K562 (cell line): ENCODE measurements at regions not wholly inside any gene's neighbourhood (a gene's known extent, or its start where the extent isn't known, plus 50 kb on each side); places are given as distances from the start of the nearest gene placed in this dataset.
A peak's percentile ranks its signal among the peaks of the same experiment; 100 is the strongest.

Source experiments
- CEBPB ChIP-seq: fragments of 450-650 bp; IDR thresholded peaks from 2 replicates; pipeline ENCODE4 v1.6.1; 2016; ENCODE audit warnings: missing genetic modification characterization, missing compliant biosample characterization
- CHCHD3 ChIP-seq: fragments of 250-450 bp; sonication (Bioruptor Pico); IDR thresholded peaks from 2 replicates; pipeline ENCODE4 v2.1.2; 2022; ENCODE audit warnings: mild to moderate bottlenecking
- KDM1A ChIP-seq, 2 experiments: fragments of 450-650 bp; IDR thresholded peaks; 2 replicates each; pipeline ENCODE4 v1.6.1; 2016; ENCODE audit warnings: mild to moderate bottlenecking in 2 of 2
- SOX6 ChIP-seq: fragments of 450-650 bp; IDR thresholded peaks from 2 replicates; pipeline ENCODE4 v1.6.1; 2014; ENCODE audit warnings: mild to moderate bottlenecking
- ZNF41 ChIP-seq: fragments of 250-450 bp; sonication (Bioruptor Pico); conservative IDR thresholded peaks from 2 replicates; pipeline ENCODE4 v1.4.0; 2020; ENCODE audit warnings: mild to moderate bottlenecking
- ZNF584 ChIP-seq: fragments of 200-800 bp; sonication (Bioruptor generic); IDR thresholded peaks from 2 replicates; pipeline ENCODE4 v1.6.1; 2016; ENCODE audit warnings: low read depth, mild to moderate bottlenecking, missing genetic modification characterization, missing compliant biosample characterization
- ZNF766 ChIP-seq: fragments of 200-800 bp; sonication (Bioruptor generic); conservative IDR thresholded peaks from 2 replicates; pipeline ENCODE4 v1.6.1; 2016; ENCODE audit warnings: missing genetic modification characterization, missing compliant biosample characterization
- TF ChIP-seq, protein P1 (sequence below): fragments of 450-650 bp; IDR thresholded peaks from 2 replicates; pipeline ENCODE4 v1.6.1; 2016; ENCODE audit warnings: mild to moderate bottlenecking, moderate library complexity
- TF ChIP-seq, protein P2 (sequence below): fragments of 450-650 bp; IDR thresholded peaks from 2 replicates; pipeline ENCODE4 v1.6.1; 2014; ENCODE audit warnings: low read depth, mild to moderate bottlenecking, moderate library complexity, borderline replicate concordance
- TF ChIP-seq, protein P3 (sequence below): fragments of 250-450 bp; sonication (Bioruptor Pico); IDR thresholded peaks from 2 replicates; pipeline ENCODE4 v1.4.0; 2020; ENCODE audit warnings: mild to moderate bottlenecking, moderate library complexity

DNA sequence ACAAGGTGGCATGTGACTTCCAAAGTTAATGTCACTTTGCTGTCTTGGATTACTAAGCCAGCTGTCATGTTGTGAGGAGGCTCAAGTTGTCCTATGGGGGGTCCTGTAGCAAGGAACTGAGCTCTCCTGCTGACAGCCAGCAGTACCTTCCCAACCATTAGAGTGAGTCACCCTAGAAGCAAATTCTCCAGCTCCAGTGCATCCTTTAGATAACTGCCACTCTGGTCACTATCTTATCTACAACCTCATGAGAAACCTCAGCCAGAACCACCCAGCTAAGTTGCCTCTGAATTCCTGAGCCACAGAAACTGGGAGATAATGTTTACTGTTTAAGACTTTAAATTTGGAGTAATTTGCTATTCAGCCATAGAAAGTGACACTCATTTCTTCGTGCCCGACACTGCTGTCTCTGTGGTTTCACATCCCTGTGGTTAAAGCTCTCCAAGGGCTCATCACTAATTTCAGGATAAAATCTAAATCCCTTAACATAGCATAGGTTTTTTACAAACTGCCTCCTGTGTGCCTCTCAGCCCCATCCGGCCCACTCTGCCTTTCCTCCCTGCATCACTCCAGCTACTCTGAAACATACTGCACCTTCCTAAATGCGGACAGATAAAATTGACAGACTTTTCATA, 83.5 kb downstream of the PRR15 start (continued):
- TF ChIP-seq, protein P1, sequence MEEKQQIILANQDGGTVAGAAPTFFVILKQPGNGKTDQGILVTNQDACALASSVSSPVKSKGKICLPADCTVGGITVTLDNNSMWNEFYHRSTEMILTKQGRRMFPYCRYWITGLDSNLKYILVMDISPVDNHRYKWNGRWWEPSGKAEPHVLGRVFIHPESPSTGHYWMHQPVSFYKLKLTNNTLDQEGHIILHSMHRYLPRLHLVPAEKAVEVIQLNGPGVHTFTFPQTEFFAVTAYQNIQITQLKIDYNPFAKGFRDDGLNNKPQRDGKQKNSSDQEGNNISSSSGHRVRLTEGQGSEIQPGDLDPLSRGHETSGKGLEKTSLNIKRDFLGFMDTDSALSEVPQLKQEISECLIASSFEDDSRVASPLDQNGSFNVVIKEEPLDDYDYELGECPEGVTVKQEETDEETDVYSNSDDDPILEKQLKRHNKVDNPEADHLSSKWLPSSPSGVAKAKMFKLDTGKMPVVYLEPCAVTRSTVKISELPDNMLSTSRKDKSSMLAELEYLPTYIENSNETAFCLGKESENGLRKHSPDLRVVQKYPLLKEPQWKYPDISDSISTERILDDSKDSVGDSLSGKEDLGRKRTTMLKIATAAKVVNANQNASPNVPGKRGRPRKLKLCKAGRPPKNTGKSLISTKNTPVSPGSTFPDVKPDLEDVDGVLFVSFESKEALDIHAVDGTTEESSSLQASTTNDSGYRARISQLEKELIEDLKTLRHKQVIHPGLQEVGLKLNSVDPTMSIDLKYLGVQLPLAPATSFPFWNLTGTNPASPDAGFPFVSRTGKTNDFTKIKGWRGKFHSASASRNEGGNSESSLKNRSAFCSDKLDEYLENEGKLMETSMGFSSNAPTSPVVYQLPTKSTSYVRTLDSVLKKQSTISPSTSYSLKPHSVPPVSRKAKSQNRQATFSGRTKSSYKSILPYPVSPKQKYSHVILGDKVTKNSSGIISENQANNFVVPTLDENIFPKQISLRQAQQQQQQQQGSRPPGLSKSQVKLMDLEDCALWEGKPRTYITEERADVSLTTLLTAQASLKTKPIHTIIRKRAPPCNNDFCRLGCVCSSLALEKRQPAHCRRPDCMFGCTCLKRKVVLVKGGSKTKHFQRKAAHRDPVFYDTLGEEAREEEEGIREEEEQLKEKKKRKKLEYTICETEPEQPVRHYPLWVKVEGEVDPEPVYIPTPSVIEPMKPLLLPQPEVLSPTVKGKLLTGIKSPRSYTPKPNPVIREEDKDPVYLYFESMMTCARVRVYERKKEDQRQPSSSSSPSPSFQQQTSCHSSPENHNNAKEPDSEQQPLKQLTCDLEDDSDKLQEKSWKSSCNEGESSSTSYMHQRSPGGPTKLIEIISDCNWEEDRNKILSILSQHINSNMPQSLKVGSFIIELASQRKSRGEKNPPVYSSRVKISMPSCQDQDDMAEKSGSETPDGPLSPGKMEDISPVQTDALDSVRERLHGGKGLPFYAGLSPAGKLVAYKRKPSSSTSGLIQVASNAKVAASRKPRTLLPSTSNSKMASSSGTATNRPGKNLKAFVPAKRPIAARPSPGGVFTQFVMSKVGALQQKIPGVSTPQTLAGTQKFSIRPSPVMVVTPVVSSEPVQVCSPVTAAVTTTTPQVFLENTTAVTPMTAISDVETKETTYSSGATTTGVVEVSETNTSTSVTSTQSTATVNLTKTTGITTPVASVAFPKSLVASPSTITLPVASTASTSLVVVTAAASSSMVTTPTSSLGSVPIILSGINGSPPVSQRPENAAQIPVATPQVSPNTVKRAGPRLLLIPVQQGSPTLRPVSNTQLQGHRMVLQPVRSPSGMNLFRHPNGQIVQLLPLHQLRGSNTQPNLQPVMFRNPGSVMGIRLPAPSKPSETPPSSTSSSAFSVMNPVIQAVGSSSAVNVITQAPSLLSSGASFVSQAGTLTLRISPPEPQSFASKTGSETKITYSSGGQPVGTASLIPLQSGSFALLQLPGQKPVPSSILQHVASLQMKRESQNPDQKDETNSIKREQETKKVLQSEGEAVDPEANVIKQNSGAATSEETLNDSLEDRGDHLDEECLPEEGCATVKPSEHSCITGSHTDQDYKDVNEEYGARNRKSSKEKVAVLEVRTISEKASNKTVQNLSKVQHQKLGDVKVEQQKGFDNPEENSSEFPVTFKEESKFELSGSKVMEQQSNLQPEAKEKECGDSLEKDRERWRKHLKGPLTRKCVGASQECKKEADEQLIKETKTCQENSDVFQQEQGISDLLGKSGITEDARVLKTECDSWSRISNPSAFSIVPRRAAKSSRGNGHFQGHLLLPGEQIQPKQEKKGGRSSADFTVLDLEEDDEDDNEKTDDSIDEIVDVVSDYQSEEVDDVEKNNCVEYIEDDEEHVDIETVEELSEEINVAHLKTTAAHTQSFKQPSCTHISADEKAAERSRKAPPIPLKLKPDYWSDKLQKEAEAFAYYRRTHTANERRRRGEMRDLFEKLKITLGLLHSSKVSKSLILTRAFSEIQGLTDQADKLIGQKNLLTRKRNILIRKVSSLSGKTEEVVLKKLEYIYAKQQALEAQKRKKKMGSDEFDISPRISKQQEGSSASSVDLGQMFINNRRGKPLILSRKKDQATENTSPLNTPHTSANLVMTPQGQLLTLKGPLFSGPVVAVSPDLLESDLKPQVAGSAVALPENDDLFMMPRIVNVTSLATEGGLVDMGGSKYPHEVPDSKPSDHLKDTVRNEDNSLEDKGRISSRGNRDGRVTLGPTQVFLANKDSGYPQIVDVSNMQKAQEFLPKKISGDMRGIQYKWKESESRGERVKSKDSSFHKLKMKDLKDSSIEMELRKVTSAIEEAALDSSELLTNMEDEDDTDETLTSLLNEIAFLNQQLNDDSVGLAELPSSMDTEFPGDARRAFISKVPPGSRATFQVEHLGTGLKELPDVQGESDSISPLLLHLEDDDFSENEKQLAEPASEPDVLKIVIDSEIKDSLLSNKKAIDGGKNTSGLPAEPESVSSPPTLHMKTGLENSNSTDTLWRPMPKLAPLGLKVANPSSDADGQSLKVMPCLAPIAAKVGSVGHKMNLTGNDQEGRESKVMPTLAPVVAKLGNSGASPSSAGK: no peak
- TF ChIP-seq KDM1A (IDR thresholded peaks at IDR 0.05) (peak; percentile 97 to 98), ZNF41 (CRISPR knock-in tag) (no peak), ZNF766 (CRISPR knock-in tag) (peak; percentile 99), CHCHD3 (no peak), CEBPB (tag) (no peak), SOX6 (peak; percentile 63), ZNF584 (peak; percentile 73; the same call in 1 of the 2 replicates)
- TF ChIP-seq, protein P2, sequence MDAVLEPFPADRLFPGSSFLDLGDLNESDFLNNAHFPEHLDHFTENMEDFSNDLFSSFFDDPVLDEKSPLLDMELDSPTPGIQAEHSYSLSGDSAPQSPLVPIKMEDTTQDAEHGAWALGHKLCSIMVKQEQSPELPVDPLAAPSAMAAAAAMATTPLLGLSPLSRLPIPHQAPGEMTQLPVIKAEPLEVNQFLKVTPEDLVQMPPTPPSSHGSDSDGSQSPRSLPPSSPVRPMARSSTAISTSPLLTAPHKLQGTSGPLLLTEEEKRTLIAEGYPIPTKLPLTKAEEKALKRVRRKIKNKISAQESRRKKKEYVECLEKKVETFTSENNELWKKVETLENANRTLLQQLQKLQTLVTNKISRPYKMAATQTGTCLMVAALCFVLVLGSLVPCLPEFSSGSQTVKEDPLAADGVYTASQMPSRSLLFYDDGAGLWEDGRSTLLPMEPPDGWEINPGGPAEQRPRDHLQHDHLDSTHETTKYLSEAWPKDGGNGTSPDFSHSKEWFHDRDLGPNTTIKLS: no peak
- TF ChIP-seq, protein P3, sequence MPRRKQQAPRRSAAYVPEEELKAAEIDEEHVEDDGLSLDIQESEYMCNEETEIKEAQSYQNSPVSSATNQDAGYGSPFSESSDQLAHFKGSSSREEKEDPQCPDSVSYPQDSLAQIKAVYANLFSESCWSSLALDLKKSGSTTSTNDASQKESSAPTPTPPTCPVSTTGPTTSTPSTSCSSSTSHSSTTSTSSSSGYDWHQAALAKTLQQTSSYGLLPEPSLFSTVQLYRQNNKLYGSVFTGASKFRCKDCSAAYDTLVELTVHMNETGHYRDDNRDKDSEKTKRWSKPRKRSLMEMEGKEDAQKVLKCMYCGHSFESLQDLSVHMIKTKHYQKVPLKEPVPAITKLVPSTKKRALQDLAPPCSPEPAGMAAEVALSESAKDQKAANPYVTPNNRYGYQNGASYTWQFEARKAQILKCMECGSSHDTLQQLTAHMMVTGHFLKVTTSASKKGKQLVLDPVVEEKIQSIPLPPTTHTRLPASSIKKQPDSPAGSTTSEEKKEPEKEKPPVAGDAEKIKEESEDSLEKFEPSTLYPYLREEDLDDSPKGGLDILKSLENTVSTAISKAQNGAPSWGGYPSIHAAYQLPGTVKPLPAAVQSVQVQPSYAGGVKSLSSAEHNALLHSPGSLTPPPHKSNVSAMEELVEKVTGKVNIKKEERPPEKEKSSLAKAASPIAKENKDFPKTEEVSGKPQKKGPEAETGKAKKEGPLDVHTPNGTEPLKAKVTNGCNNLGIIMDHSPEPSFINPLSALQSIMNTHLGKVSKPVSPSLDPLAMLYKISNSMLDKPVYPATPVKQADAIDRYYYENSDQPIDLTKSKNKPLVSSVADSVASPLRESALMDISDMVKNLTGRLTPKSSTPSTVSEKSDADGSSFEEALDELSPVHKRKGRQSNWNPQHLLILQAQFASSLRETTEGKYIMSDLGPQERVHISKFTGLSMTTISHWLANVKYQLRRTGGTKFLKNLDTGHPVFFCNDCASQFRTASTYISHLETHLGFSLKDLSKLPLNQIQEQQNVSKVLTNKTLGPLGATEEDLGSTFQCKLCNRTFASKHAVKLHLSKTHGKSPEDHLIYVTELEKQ (CRISPR knock-in tag): no peak
